BLaER1 treated with 17β-estradiol and CSF1 and Interleukin-3, amounts not matched to agents 10 nM and 100 nM (cell line): ENCODE measurements at regions not wholly inside any gene's neighbourhood (a gene's known extent, or its start where the extent isn't known, plus 50 kb on each side); places are given as distances from the start of the nearest gene placed in this dataset.
A peak's percentile ranks its signal among the peaks of the same experiment; 100 is the strongest.
"Not testable (repeated sequence)": the region's sequence is repeated elsewhere in the genome, so short reads cannot be mapped to it uniquely, and the experiment has no call there.

Source experiments
- H3K27ac ChIP-seq, 11 experiments: shearing (Covaris generic); formaldehyde crosslinking; 2 replicates each; pipeline ENCODE4 v1.8.1; 2022
- H3K27me3 ChIP-seq, 11 experiments: shearing (Covaris generic); formaldehyde crosslinking; 2 replicates each; pipeline ENCODE4 v1.8.1; 2022
- H3K36me3 ChIP-seq, 11 experiments: shearing (Covaris generic); formaldehyde crosslinking; 2 replicates each; pipeline ENCODE4 v1.8.1; 2022
- H3K4me1 ChIP-seq, 10 experiments: shearing (Covaris generic); formaldehyde crosslinking; 2 replicates each; pipeline ENCODE4 v1.8.1; 2022
- H3K4me2 ChIP-seq, 11 experiments: shearing (Covaris generic); formaldehyde crosslinking; 2 replicates each; pipeline ENCODE4 v1.8.1; 2022
- H3K4me3 ChIP-seq, 10 experiments: shearing (Covaris generic); formaldehyde crosslinking; 2 replicates each; pipeline ENCODE4 v1.8.1; 2022
- H3K9ac ChIP-seq, 11 experiments: shearing (Covaris generic); formaldehyde crosslinking; 2 replicates each; pipeline ENCODE4 v1.8.1; 2022
- H3K9me3 ChIP-seq, 11 experiments: shearing (Covaris generic); formaldehyde crosslinking; replicated peaks in 1 of 11; 2 replicates each; pipeline ENCODE4 v1.8.1; 2022
- H4K20me1 ChIP-seq, 11 experiments: shearing (Covaris generic); formaldehyde crosslinking; 2 replicates each; pipeline ENCODE4 v1.8.1; 2022
- Cebpa-rat ChIP-seq, 11 experiments: shearing (Covaris generic); IDR thresholded peaks; 2 replicates each; pipeline ENCODE4 v1.8.1; 2022

DNA sequence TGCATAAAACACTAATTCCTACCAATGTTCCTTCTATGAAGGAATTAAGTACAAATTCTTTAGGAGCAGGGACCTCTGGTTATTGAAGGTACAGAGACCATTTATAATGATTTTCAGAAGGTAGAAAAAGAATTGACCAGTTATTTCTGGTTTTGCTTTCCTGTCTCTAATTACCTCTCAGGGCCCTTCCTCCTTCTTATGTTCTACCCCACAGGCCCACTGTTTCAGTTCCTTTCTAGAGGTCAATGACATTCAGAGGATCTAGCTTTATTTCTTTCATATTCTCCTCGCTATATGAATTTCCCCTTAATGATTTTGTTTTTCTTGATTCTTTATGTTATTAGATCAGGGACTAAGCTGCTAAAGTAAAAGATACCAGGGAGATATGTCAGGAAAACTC is 345.0 kb upstream of the SPRY2 start:
- Histone ChIP-seq H3K27me3 (no peaks in the 10 kb centered on the region), H3K27ac (no peak overlapping the region), H3K4me3 (no peak overlapping the region), H3K9me3 (peaks cover under 1 to 27% (median 15%) of the 10 kb centered on the region in 11 experiments; a peak in 20 of 22 replicates), H3K36me3 (no peaks in the 10 kb centered on the region), H3K4me1 (peaks cover 0 to 15% (median 0%) of the 10 kb centered on the region in 10 experiments; a peak in 5 of 20 replicates), H3K9ac (no peak overlapping the region), H3K4me2 (no peak overlapping the region), H4K20me1 (no peaks in the 10 kb centered on the region)
- TF ChIP-seq Cebpa-rat (IDR thresholded peaks at IDR 0.05) = no peak

- Histone ChIP-seq H3K36me3 (no peaks in the 10 kb centered on the region), H3K4me3 (no peak overlapping the region), H3K27ac (no peak overlapping the region), H4K20me1 (no peaks in the 10 kb centered on the region), H3K4me1 (peaks cover 0 to 15% (median 0%) of the 10 kb centered on the region in 10 experiments; a peak in 5 of 20 replicates), H3K27me3 (no peaks in the 10 kb centered on the region), H3K9ac (no peak overlapping the region), H3K4me2 (peak overlapping the region in 1 of 11 experiments; percentile 3; a peak in 1 of 22 replicates), H3K9me3 (peaks cover 0 to 20% (median 8%) of the 10 kb centered on the region in 11 experiments; a peak in 11 of 22 replicates)
- TF ChIP-seq Cebpa-rat (IDR thresholded peaks at IDR 0.05) = no peak
Observed at GRCh38 chr13:80684217-80684991, 343.5 kb upstream of the SPRY2 start.

GRCh38 chr13:80680786-80681366 is 339.9 kb upstream of the SPRY2 start:
- Histone ChIP-seq H3K27ac (no peak overlapping the region), H3K27me3 (no peaks in the 10 kb centered on the region), H4K20me1 (no peaks in the 10 kb centered on the region), H3K36me3 (no peaks in the 10 kb centered on the region), H3K4me2 (no peak overlapping the region), H3K4me3 (no peak overlapping the region), H3K4me1 (peaks cover 0 to 3% (median 0%) of the 10 kb centered on the region in 10 experiments; a peak in 1 of 20 replicates), H3K9me3 (peaks cover 12 to 26% (median 19%) of the 10 kb centered on the region in 11 experiments; a peak in 20 of 22 replicates), H3K9ac (no peak overlapping the region)
- TF ChIP-seq Cebpa-rat (IDR thresholded peaks at IDR 0.05) = no peak

GRCh38 chr13:80679423-80679822 is 338.5 kb upstream of the SPRY2 start:
- H3K4me2 ChIP-seq = no peak overlapping the region
- no peak for TF ChIP-seq Cebpa-rat (IDR thresholded peaks at IDR 0.05)
- H4K20me1 ChIP-seq = no peaks in the 10 kb centered on the region
- peaks cover 12 to 26% (median 19%) of the 10 kb centered on the region in 11 experiments; a peak in 20 of 22 replicates for H3K9me3 ChIP-seq
- no peaks in the 10 kb centered on the region for H3K4me1 ChIP-seq
- no peak overlapping the region for H3K9ac ChIP-seq
- no peak overlapping the region for H3K27ac ChIP-seq
- H3K27me3 ChIP-seq = no peaks in the 10 kb centered on the region
- no peaks in the 10 kb centered on the region for H3K36me3 ChIP-seq
- no peak overlapping the region for H3K4me3 ChIP-seq

DNA sequence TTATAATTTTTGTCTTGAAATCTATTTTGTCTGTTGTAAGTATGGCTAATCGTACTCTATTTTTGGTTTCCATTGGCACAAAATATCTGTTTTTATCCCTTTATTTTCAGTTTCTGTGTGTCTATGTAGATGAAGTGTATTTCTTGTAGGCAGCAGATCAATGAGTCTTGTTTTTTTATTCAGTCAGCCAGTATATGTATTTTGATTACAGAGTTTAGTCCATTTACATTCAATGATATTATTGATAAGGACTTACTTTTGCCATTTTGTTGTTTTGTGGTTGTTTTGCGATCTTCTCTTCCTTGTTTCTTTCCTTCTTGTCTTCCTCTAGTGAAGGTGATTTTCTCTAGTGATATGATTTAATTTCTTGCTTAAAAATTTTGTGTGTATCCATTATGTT is 336.3 kb upstream of the SPRY2 start:
- Histone ChIP-seq H3K27me3 (no peaks in the 10 kb centered on the region), H3K4me3 (no peak overlapping the region), H3K4me2 (no peak overlapping the region), H3K27ac (no peak overlapping the region), H3K4me1 (no peaks in the 10 kb centered on the region), H3K36me3 (no peaks in the 10 kb centered on the region), H3K9ac (no peak overlapping the region), H3K9me3 (peaks cover 22 to 40% (median 35%) of the 10 kb centered on the region in 11 experiments), H4K20me1 (no peaks in the 10 kb centered on the region)
- TF ChIP-seq Cebpa-rat (IDR thresholded peaks at IDR 0.05) = no peak

DNA sequence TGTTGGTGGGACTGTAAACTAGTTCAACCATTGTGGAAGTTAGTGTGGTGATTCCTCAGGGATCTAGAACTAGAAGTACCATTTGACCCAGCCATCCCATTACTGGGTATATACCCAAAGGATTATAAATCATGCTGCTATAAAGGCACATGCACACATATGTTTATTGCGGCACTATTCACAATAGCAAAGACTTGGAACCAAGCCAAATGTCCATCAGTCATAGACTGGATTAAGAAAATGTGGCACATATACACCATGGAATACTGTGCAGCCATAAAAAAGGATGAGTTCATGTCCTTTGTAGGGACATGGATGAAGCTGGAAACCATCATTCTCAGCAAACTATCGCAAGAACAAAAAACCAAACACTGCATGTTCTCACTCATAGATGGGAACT is 334.5 kb upstream of the SPRY2 start:
- H3K4me3 ChIP-seq, H3K4me2 ChIP-seq, H3K36me3 ChIP-seq, H3K9ac ChIP-seq, H3K27me3 ChIP-seq, H4K20me1 ChIP-seq, H3K4me1 ChIP-seq, H3K27ac ChIP-seq: not testable (repeated sequence)
- H3K9me3 ChIP-seq = peaks cover 31 to 49% (median 42%) of the 10 kb centered on the region in 11 experiments

DNA sequence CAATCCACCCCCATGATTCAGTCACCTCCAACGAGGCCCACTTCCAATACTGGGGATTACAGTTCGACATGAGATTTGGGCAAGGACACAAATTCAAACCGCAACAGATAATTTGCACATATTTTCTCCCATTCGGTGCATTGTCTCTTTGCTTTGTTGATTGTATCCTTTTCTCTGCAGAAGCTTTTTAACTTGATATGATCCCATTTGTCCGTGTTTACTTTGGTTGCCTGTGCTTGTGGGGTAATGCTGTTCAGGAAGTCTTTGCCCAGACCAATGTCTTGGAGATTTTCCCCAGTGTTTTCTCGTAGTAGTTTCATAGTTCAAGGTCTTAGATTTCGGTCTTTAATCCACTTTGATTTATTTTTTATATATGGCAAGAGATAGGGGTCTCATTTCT is 330.8 kb upstream of the SPRY2 start:
- no peak overlapping the region for H3K4me2 ChIP-seq
- H3K36me3 ChIP-seq = no peaks in the 10 kb centered on the region
- no peak overlapping the region for H3K27ac ChIP-seq
- no peaks in the 10 kb centered on the region for H3K27me3 ChIP-seq
- peaks cover 19 to 33% (median 26%) of the 10 kb centered on the region in 11 experiments; a peak in 21 of 22 replicates for H3K9me3 ChIP-seq
- no peak for TF ChIP-seq Cebpa-rat (IDR thresholded peaks at IDR 0.05)
- peaks cover 0 to 12% (median 5%) of the 10 kb centered on the region in 10 experiments; a peak in 11 of 20 replicates for H3K4me1 ChIP-seq
- H3K4me3 ChIP-seq = no peak overlapping the region
- H4K20me1 ChIP-seq = no peaks in the 10 kb centered on the region
- no peak overlapping the region for H3K9ac ChIP-seq

DNA sequence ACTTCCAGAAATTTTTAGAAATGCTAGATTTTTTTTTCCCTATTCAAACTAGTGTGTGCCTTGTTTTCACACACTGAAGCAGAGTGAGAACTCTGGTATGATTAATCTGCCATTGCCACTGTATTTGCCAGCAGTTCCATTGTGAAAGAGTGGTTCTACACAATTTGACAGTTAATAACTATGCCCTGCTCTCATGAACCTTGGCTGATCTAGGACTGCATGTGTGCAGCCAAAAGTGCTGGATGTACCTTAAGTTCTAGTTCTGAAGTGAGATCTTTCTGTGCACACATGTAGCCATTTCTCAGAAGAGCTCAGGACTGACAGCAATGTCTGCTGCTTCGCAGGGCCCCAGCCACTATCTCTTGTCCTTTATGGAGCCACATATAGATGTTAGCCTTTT is 328.2 kb upstream of the SPRY2 start:
- Histone ChIP-seq H3K4me3 (no peak overlapping the region), H3K9ac (no peak overlapping the region), H3K27me3 (no peaks in the 10 kb centered on the region), H3K36me3 (no peaks in the 10 kb centered on the region), H3K9me3 (peaks cover 19 to 31% (median 24%) of the 10 kb centered on the region in 11 experiments; a peak in 21 of 22 replicates), H3K27ac (no peak overlapping the region), H4K20me1 (no peaks in the 10 kb centered on the region), H3K4me2 (no peak overlapping the region), H3K4me1 (peaks cover 0 to 35% (median 21%) of the 10 kb centered on the region in 10 experiments; a peak in 11 of 20 replicates)
- no peak for TF ChIP-seq Cebpa-rat (IDR thresholded peaks at IDR 0.05)

DNA sequence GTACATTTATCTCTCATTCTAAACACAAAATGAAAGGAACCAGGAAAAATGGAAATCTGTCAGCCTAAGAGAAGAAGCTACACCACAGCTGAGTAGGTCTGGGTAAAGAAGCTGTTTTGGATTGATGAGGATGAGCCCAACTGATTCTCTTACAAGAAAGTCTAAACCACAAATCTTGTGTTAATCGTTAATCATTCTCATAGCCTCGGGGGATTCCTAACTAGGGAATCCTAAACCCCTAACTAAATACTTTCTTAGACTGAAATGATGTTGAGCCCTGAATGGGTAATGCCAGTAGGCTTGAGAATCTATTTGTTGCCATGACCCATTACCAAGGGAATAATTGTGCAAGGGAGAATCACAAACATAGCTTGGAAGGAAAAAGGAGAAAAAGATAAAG is 327.5 kb upstream of the SPRY2 start:
- no peaks in the 10 kb centered on the region for H3K27me3 ChIP-seq
- no peak overlapping the region for H3K27ac ChIP-seq

More for the DNA sequence above, 327.5 kb upstream of the SPRY2 start:
- Histone ChIP-seq H4K20me1 (no peaks in the 10 kb centered on the region), H3K4me1 (peaks cover 0 to 35% (median 21%) of the 10 kb centered on the region in 10 experiments; a peak in 11 of 20 replicates), H3K4me2 (peak overlapping the region in 1 of 11 experiments; percentile 19; a peak in 1 of 22 replicates), H3K36me3 (no peaks in the 10 kb centered on the region), H3K9me3 (peaks cover 17 to 28% (median 22%) of the 10 kb centered on the region in 11 experiments; a peak in 21 of 22 replicates), H3K9ac (no peak overlapping the region), H3K4me3 (no peak overlapping the region)
- TF ChIP-seq Cebpa-rat (IDR thresholded peaks at IDR 0.05) = no peak
